HFFc6 (cell line): ENCODE measurements at regions not wholly inside any gene's neighbourhood (a gene's known extent, or its start where the extent isn't known, plus 50 kb on each side); places are given as distances from the start of the nearest gene placed in this dataset.
A peak's percentile ranks its signal among the peaks of the same experiment; 100 is the strongest.
"Not testable (repeated sequence)": the region's sequence is repeated elsewhere in the genome, so short reads cannot be mapped to it uniquely, and the experiment has no call there.

Experiments used
- DNase-seq: peaks from one replicate; pipeline ENCODE4 v3.0.0-alpha.2; 2018
- H3K27ac Mint-ChIP-seq: 2 replicates; pipeline ENCODE4 v1.8.0; 2020; ENCODE audit warnings: mild to moderate bottlenecking, mixed read lengths
- H3K27me3 Mint-ChIP-seq: 2 replicates; pipeline ENCODE4 v1.8.0; 2021; ENCODE audit warnings: mild to moderate bottlenecking, moderate library complexity, mixed read lengths; ENCODE audit not compliant: insufficient read depth
- H3K36me3 Mint-ChIP-seq: 2 replicates; pipeline ENCODE4 v1.8.0; 2021; ENCODE audit warnings: low read depth, mixed read lengths
- H3K4me1 Mint-ChIP-seq: 2 replicates; pipeline ENCODE4 v1.8.0; 2020; ENCODE audit warnings: low read depth, mixed read lengths
- H3K4me3 Mint-ChIP-seq: 2 replicates; pipeline ENCODE4 v1.8.0; 2020; ENCODE audit warnings: mild to moderate bottlenecking, moderate library complexity, mixed read lengths
- H3K9me3 Mint-ChIP-seq: 2 replicates; pipeline ENCODE4 v1.8.0; 2020; ENCODE audit warnings: mild to moderate bottlenecking, mixed read lengths
- TF ChIP-seq, protein P1 (sequence below): fragments of 200-600 bp; sonication (generic); IDR thresholded peaks from 2 replicates; pipeline ENCODE4 v1.5.0; 2021; ENCODE audit warnings: antibody characterized with exemption, mild to moderate bottlenecking

DNA sequence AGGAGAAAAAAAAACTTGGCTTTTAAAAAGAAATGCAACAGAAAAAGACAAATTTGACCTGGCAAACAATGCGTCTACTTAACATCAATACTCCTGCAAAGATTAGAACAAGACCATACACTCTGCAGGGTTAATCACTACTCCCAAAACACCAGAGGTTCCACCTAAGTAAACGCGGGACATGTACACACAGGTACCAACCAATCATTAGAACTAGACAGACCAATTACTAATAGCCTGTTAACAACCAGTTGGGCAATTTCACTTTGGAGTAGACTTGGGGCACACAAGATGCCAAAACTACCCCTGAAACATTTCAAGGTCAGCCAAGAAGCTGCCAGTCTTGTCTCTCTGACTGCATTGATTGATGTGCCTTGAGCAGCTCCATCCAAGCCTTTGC lies 125.8 kb downstream of the RRAGC start:
- Mint-ChIP-seq H3K4me3 (no peak overlapping the region), H3K27ac (no peak overlapping the region), H3K27me3 (peaks cover 3% of the 10 kb centered on the region), H3K36me3 (no peaks in the 10 kb centered on the region), H3K4me1 (peaks cover 14% of the 10 kb centered on the region), H3K9me3 (0 out of 2 replicates have a peak, but pooled peaks cover 3% of the 10 kb centered on the region)
- TF ChIP-seq, protein P1, sequence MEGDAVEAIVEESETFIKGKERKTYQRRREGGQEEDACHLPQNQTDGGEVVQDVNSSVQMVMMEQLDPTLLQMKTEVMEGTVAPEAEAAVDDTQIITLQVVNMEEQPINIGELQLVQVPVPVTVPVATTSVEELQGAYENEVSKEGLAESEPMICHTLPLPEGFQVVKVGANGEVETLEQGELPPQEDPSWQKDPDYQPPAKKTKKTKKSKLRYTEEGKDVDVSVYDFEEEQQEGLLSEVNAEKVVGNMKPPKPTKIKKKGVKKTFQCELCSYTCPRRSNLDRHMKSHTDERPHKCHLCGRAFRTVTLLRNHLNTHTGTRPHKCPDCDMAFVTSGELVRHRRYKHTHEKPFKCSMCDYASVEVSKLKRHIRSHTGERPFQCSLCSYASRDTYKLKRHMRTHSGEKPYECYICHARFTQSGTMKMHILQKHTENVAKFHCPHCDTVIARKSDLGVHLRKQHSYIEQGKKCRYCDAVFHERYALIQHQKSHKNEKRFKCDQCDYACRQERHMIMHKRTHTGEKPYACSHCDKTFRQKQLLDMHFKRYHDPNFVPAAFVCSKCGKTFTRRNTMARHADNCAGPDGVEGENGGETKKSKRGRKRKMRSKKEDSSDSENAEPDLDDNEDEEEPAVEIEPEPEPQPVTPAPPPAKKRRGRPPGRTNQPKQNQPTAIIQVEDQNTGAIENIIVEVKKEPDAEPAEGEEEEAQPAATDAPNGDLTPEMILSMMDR, result no peak
- DNase-seq, result no peak

DNA sequence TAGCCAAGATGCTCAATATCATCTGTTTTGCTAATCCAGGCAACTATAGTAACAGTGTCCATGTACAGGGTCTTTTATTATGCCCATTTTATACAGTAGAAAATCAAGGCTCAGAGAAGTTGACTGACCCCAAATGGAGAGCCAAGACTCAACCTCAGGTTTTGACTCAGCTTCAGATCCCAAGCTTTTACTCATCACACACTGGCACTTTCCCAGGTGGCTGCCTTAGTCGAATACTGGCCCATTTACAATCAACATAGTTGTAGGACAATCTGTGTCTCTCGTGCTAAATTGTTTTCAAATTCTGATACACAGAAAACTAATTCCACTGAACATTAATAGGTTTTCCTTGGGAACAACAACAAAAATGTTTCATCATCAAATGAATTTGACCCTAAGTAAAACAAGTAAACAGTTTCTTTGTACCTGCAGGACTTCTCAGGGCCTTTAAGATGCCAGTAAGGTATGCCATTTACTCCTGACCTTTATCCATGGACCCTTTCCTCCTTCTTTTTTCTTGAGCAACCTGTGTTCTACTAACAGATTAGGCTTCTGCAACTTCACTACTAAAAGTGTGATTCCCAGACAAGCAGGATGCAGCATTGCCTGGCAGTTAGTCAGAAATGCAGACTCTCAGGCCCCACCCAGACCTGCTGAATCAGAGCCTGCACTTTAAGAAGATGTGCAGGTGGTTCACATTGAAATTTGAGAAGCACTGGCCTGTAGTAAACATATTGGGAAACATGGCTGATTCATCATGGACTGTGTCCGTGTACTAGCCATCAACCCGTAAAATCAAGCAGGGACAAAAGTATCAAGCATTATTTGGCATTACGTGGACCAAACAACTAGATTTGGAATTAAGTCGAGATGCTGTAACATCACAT lies 128.8 kb downstream of the RRAGC start:
- peaks cover 9% of the 10 kb centered on the region for H3K4me1 Mint-ChIP-seq
- H3K27me3 Mint-ChIP-seq, result peaks cover 13% of the 10 kb centered on the region
- DNase-seq, result no peak
- H3K27ac Mint-ChIP-seq, result no peak overlapping the region
- H3K9me3 Mint-ChIP-seq, result 0 out of 2 replicates have a peak, but pooled peaks cover 3% of the 10 kb centered on the region
- no peaks in the 10 kb centered on the region for H3K36me3 Mint-ChIP-seq
- H3K4me3 Mint-ChIP-seq, result no peak overlapping the region
- TF ChIP-seq, protein P1, result no peak

DNA sequence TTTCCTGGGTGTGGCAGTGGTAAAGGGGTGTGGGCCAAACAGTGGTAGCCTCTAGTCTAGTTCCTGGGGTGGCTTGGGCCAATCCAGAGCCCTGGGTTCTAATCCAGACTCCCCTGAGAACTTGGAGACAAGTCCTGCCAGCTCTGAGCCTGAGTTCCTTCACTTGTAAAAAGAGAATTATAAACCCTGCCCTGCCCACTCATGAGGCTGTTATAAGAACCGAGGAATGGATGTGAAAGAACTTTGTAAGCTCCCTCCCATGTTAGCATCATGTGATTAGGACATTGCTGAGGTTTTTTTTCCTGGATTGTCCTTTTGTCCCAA lies 131.0 kb downstream of the RRAGC start:
- TF ChIP-seq, protein P1, result no peak
- Mint-ChIP-seq H3K9me3 (no peaks in the 10 kb centered on the region), H3K4me3 (no peak overlapping the region), H3K27me3 (peaks cover 11% of the 10 kb centered on the region), H3K4me1 (no peaks in the 10 kb centered on the region), H3K36me3 (no peaks in the 10 kb centered on the region), H3K27ac (no peak overlapping the region)
- DNase-seq, result no peak

DNA sequence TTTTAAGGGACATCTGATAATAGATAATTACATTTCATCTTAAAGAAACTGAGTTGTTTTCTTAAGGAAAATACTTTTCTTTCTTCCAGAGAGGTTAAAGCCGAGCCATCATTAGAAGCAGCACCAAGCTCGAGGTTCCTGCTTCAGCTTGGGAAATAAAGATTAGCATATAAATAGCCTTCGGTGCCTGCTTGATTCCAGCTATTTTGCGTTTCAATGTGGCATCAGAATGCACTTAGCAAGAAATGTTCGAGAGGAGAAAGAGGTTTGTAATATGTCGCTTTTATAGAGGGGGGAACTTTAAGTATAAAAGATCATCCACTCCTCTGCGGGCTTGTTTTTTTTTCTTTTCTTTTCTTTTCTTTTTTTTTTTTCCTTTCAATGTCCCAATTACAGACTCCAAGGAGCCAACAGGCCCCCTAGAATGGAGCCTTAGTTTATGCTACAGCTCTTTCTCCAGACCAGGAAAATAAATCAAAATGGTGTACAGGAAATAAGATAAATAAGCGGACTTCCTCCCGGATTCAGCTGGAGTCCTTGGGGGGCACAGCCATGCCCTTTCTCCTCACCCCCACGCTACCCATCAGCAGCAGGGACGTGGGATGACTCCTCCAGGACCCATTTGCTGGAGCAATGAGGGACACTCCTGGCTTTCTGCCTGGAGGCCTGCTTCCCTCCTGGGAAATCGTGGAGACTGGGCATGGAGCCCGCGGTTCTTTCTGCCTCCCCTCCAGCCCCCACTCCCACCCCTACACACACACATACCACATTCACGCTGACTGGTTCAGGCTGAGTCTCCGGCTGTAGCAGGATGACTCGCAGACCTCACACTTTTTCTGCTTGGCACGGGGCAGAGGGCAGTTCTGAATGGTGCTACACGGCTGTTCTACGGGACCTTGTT lies 131.6 kb downstream of the RRAGC start:
- Mint-ChIP-seq H3K36me3 (no peaks in the 10 kb centered on the region), H3K9me3 (no peaks in the 10 kb centered on the region), H3K4me1 (no peaks in the 10 kb centered on the region), H3K27ac (no peak overlapping the region), H3K27me3 (peaks cover 11% of the 10 kb centered on the region; the same call in 1 of the 2 replicates), H3K4me3 (no peak overlapping the region)
- peak; percentile 1 for DNase-seq
- TF ChIP-seq, protein P1, result no peak

DNA sequence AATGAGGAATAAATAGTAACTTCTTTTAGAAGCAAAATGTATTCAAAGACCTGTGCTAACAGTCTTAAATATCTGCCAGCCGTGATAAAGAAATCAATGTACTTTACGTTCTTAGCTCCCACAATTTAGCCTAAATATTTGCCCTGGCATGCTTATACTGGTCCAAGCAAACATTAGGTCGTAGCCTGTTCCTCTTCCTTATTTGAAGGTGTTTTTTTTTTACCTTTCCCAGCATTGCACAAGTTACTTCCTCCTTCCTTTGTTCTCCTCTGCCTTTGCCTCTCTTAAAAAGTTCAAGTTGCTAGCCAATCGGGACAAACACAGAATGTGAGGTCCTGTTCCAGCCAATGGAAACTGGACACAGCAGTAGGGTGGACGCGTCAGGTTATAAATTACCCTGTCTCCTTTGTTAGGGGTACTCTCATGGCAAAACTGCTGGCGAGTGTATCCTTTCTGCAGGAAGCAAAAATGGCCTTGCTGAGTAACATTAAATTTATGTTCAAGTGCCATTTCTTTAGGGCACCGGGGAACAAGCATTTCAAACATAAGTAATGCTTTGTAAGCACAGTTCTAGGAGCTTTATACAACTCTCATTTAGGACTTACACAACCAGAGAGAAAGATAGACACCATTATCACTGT lies 134.1 kb downstream of the RRAGC start:
- H3K27me3 Mint-ChIP-seq, result peaks cover 16% of the 10 kb centered on the region
- not testable (repeated sequence) for H3K4me3 Mint-ChIP-seq, H3K4me1 Mint-ChIP-seq, H3K36me3 Mint-ChIP-seq, H3K9me3 Mint-ChIP-seq, H3K27ac Mint-ChIP-seq, DNase-seq
